Endodermal cell (in vitro differentiated cells): ENCODE measurements at regions not wholly inside any gene's neighbourhood (a gene's known extent, or its start where the extent isn't known, plus 50 kb on each side); places are given as distances from the start of the nearest gene placed in this dataset.

Source experiments
- DNase-seq: peaks from one replicate; pipeline ENCODE4 v3.0.0-alpha.2; 2017
- H3K27ac ChIP-seq: 2 replicates; pipeline ENCODE4 v1.5.1; 2013; ENCODE audit warnings: mild to moderate bottlenecking, low read depth, low read length, moderate library complexity
- H3K27me3 ChIP-seq: 2 replicates; pipeline ENCODE4 v1.6.1; 2013; ENCODE audit warnings: mild to moderate bottlenecking, low read length, moderate library complexity; ENCODE audit not compliant: insufficient read depth, control insufficient read depth, poor library complexity, severe bottlenecking
- H3K36me3 ChIP-seq: 2 replicates; pipeline ENCODE4 v1.7.0; 2013; ENCODE audit warnings: mild to moderate bottlenecking, low read length, moderate library complexity; ENCODE audit not compliant: control insufficient read depth, insufficient read depth
- H3K4me1 ChIP-seq: one replicate; pipeline ENCODE4 v1.7.0; 2013; ENCODE audit warnings: low read length; ENCODE audit not compliant: control insufficient read depth, insufficient read depth
- H3K4me3 ChIP-seq: 2 replicates; pipeline ENCODE4 v1.5.1; 2013; ENCODE audit warnings: mild to moderate bottlenecking, low read length, moderate library complexity
- H3K9ac ChIP-seq: 2 replicates; pipeline ENCODE4 v1.6.1; 2013; ENCODE audit warnings: mild to moderate bottlenecking, low read length, moderate library complexity; ENCODE audit not compliant: poor library complexity, severe bottlenecking; ENCODE audit errors: extremely low read depth
- H3K9me3 ChIP-seq: 2 replicates; pipeline ENCODE4 v1.6.1; 2013; ENCODE audit warnings: mild to moderate bottlenecking, low read length, moderate library complexity; ENCODE audit not compliant: control insufficient read depth
- H3K27ac Mint-ChIP-seq: 2 replicates; pipeline ENCODE4 v1.8.0; 2020; ENCODE audit warnings: mixed read lengths
- H3K27me3 Mint-ChIP-seq: 2 replicates; pipeline ENCODE4 v1.8.0; 2021; ENCODE audit warnings: mild to moderate bottlenecking, mixed read lengths; ENCODE audit not compliant: insufficient read depth
- H3K36me3 Mint-ChIP-seq: 2 replicates; pipeline ENCODE4 v1.8.0; 2020; ENCODE audit warnings: low read depth, mixed read lengths
- H3K4me1 Mint-ChIP-seq: 2 replicates; pipeline ENCODE4 v1.8.0; 2020; ENCODE audit warnings: mixed read lengths
- H3K4me3 Mint-ChIP-seq: 2 replicates; pipeline ENCODE4 v1.8.0; 2020; ENCODE audit warnings: mild to moderate bottlenecking, moderate library complexity, mixed read lengths
- H3K9me3 Mint-ChIP-seq: 2 replicates; pipeline ENCODE4 v1.8.0; 2020; ENCODE audit warnings: mild to moderate bottlenecking, mixed read lengths
- CTCF ChIP-seq: fragments of 200-600 bp; sonication (generic); conservative IDR thresholded peaks from 2 replicates; pipeline ENCODE4 v1.5.0; 2021; ENCODE audit warnings: antibody characterized with exemption, mild to moderate bottlenecking
- WGBS, 2 experiments: methylation state at CpG; one replicate each; pipeline versions ENCODE4 v1.1.5 to v1.1.7; 2013; ENCODE audit warnings: missing lambda C conversion rate in 2 of 2, mixed read lengths in 1 of 2; ENCODE audit not compliant: insufficient coverage in 1 of 2, insufficient read length in 1 of 2; 5-methylcytosine and 5-hydroxymethylcytosine counted together

GRCh38 chr7:35900651-35901050 is 99.8 kb downstream of the SEPTIN7 start:
- Histone ChIP-seq H3K36me3 (peaks cover 77% of the 10 kb centered on the region), H3K27ac (no peak overlapping the region), H3K4me3 (no peak overlapping the region), H3K4me1 (no peaks in the 10 kb centered on the region), H3K27me3 (no peaks in the 10 kb centered on the region), H3K9me3 (no peaks in the 10 kb centered on the region), H3K9ac (no peak overlapping the region)
- no peak for TF ChIP-seq CTCF
- H3K9me3 Mint-ChIP-seq: no peaks in the 10 kb centered on the region
- peaks cover 36% of the 10 kb centered on the region for H3K36me3 Mint-ChIP-seq
- 85 to 95% methylated on average over 1 to 2 of the region's 2 CpGs for WGBS, 2 experiments
- no peaks in the 10 kb centered on the region for H3K27me3 Mint-ChIP-seq
- no peak overlapping the region for H3K27ac Mint-ChIP-seq
- no peak for DNase-seq
- no peak overlapping the region for H3K4me3 Mint-ChIP-seq
- no peaks in the 10 kb centered on the region for H3K4me1 Mint-ChIP-seq

- no peaks in the 10 kb centered on the region for H3K27me3 Mint-ChIP-seq
- no peak overlapping the region for H3K27ac Mint-ChIP-seq
- Histone ChIP-seq H3K27ac (no peak overlapping the region), H3K27me3 (no peaks in the 10 kb centered on the region), H3K4me1 (no peaks in the 10 kb centered on the region), H3K36me3 (peaks cover 45% of the 10 kb centered on the region), H3K4me3 (no peak overlapping the region), H3K9me3 (no peaks in the 10 kb centered on the region), H3K9ac (no peak overlapping the region)
- no peak overlapping the region for H3K4me3 Mint-ChIP-seq
- peaks cover 5% of the 10 kb centered on the region for H3K4me1 Mint-ChIP-seq
- TF ChIP-seq CTCF: no peak
- peaks cover 1% of the 10 kb centered on the region for H3K9me3 Mint-ChIP-seq
- peaks cover 26% of the 10 kb centered on the region for H3K36me3 Mint-ChIP-seq
- DNase-seq: no peak
- WGBS, 2 experiments: 75 to 89% methylated on average over 3 to 5 of the region's 5 CpGs
Observed at GRCh38 chr7:35905555-35905954, 104.7 kb downstream of the SEPTIN7 start.

- Histone ChIP-seq H3K27ac (no peak overlapping the region), H3K9me3 (peaks cover 2% of the 10 kb centered on the region), H3K4me1 (no peaks in the 10 kb centered on the region), H3K4me3 (no peak overlapping the region), H3K36me3 (peaks cover 38% of the 10 kb centered on the region), H3K9ac (no peak overlapping the region), H3K27me3 (no peaks in the 10 kb centered on the region)
- peaks cover 5% of the 10 kb centered on the region for H3K4me1 Mint-ChIP-seq
- DNase-seq: peak; percentile 85
- no peak overlapping the region for H3K27ac Mint-ChIP-seq
- peak; percentile 92 for TF ChIP-seq CTCF
- H3K27me3 Mint-ChIP-seq: no peaks in the 10 kb centered on the region
- peaks cover 32% of the 10 kb centered on the region for H3K36me3 Mint-ChIP-seq
- H3K4me3 Mint-ChIP-seq: no peak overlapping the region
- WGBS, 2 experiments: 80 to 100% methylated on average over 1 to 2 of the region's 2 CpGs
- H3K9me3 Mint-ChIP-seq: peaks cover 9% of the 10 kb centered on the region
Observed at GRCh38 chr7:35906191-35906908, 105.5 kb downstream of the SEPTIN7 start.
